Chondrocyte (in vitro differentiated cells): ENCODE measurements at regions not wholly inside any gene's neighbourhood (a gene's known extent, or its start where the extent isn't known, plus 50 kb on each side); places are given as distances from the start of the nearest gene placed in this dataset.

Experiments
- DNase-seq: peaks from one replicate; pipeline ENCODE4 v3.0.0; 2021; ENCODE audit warnings: mixed read lengths, low spot score
- H3K27ac Mint-ChIP-seq: one replicate; pipeline ENCODE4 v1.8.0; 2021; ENCODE audit warnings: mild to moderate bottlenecking, moderate library complexity, mixed read lengths; ENCODE audit not compliant: unreplicated experiment
- H3K27me3 Mint-ChIP-seq: 2 replicates; pipeline ENCODE4 v1.8.0; 2021; ENCODE audit warnings: low read depth, mixed read lengths
- H3K36me3 Mint-ChIP-seq: 2 replicates; pipeline ENCODE4 v1.8.0; 2021; ENCODE audit warnings: low read depth, mixed read lengths
- H3K4me1 Mint-ChIP-seq: 2 replicates; pipeline ENCODE4 v1.8.0; 2021; ENCODE audit warnings: low read depth, mild to moderate bottlenecking, mixed read lengths
- H3K4me3 Mint-ChIP-seq: one replicate; pipeline ENCODE4 v1.8.0; 2021; ENCODE audit warnings: mild to moderate bottlenecking, moderate library complexity, mixed read lengths; ENCODE audit not compliant: unreplicated experiment
- H3K9me3 Mint-ChIP-seq: 2 replicates; pipeline ENCODE4 v1.8.0; 2021; ENCODE audit warnings: low read depth, mixed read lengths
- TF ChIP-seq, protein P1 (sequence below): fragments of 200-600 bp; sonication (generic); IDR thresholded peaks from 2 replicates; pipeline ENCODE4 v1.5.0; 2021; ENCODE audit warnings: antibody characterized with exemption, mild to moderate bottlenecking, moderate library complexity

DNA sequence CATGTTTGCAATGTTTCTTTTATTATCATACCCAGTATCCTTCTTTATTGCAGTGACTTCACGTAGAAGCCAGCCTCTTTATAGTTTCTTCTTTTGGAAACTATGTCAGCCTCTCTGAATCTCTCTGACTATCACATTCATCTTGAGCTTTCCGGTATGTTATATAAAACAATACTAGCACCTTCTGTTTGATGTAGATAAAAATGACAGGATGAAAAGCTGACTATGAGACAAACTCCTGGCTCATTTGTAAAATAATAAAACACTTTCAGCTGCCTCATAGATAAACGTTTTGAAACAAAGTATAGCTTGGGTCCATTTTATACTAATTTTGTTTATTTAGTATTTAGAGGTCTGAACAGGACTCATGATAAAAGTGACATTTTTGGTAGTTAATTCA is 1145.4 kb upstream of the NUDT12 start:
- Mint-ChIP-seq H3K36me3 (no peaks in the 10 kb centered on the region), H3K27me3 (no peaks in the 10 kb centered on the region), H3K27ac (no peak overlapping the region), H3K4me1 (no peaks in the 10 kb centered on the region), H3K9me3 (peaks cover 18% of the 10 kb centered on the region), H3K4me3 (no peak overlapping the region)
- TF ChIP-seq, protein P1, sequence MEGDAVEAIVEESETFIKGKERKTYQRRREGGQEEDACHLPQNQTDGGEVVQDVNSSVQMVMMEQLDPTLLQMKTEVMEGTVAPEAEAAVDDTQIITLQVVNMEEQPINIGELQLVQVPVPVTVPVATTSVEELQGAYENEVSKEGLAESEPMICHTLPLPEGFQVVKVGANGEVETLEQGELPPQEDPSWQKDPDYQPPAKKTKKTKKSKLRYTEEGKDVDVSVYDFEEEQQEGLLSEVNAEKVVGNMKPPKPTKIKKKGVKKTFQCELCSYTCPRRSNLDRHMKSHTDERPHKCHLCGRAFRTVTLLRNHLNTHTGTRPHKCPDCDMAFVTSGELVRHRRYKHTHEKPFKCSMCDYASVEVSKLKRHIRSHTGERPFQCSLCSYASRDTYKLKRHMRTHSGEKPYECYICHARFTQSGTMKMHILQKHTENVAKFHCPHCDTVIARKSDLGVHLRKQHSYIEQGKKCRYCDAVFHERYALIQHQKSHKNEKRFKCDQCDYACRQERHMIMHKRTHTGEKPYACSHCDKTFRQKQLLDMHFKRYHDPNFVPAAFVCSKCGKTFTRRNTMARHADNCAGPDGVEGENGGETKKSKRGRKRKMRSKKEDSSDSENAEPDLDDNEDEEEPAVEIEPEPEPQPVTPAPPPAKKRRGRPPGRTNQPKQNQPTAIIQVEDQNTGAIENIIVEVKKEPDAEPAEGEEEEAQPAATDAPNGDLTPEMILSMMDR: no peak
- no peak for DNase-seq

DNA sequence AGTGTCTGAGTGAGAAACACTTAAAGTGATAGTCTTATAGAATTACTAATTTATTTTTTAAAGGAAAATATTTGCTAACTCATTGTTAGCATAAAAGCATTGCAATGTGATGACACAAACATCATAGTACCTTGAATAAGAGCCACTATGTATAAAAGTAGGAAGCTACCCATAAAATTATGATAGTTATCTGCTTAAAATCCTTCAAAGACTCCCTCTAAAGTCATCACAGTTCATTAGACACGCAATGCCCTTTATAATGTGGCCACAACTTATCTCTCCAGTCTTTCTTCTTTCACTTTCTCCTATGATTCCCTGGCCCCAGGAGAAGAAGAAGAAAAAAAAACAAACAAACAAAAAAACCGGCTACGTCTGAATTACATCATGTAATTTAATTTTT is 1144.0 kb upstream of the NUDT12 start:
- H3K36me3 Mint-ChIP-seq: no peaks in the 10 kb centered on the region
- no peaks in the 10 kb centered on the region for H3K4me1 Mint-ChIP-seq
- peaks cover 8% of the 10 kb centered on the region for H3K9me3 Mint-ChIP-seq
- no peak for DNase-seq
- TF ChIP-seq, protein P1: no peak
- H3K27ac Mint-ChIP-seq: no peak overlapping the region
- no peaks in the 10 kb centered on the region for H3K27me3 Mint-ChIP-seq
- no peak overlapping the region for H3K4me3 Mint-ChIP-seq

DNA sequence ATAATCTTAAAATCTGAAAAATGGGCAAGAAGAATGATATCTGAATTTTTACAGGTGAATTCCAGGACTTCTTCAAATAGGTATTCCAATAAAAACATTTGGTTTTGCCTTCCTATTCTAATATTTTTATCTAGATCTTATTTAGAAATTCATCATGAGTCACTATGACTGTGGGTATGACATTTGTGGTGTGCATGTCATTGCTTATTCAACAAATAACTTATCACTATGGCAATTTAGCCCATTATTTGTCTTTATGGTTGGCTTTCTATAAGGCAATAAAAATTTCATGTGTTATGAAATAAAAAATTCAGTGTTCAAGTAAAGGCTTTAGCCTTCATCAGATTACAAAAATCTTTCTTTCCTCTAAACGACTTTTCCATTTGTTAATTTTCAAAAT is 1139.6 kb upstream of the NUDT12 start:
- Mint-ChIP-seq H3K9me3 (peaks cover 23% of the 10 kb centered on the region), H3K4me3 (no peak overlapping the region), H3K4me1 (no peaks in the 10 kb centered on the region), H3K36me3 (peaks cover 8% of the 10 kb centered on the region), H3K27me3 (no peaks in the 10 kb centered on the region), H3K27ac (no peak overlapping the region)
- DNase-seq: no peak
- TF ChIP-seq, protein P1: no peak

DNA sequence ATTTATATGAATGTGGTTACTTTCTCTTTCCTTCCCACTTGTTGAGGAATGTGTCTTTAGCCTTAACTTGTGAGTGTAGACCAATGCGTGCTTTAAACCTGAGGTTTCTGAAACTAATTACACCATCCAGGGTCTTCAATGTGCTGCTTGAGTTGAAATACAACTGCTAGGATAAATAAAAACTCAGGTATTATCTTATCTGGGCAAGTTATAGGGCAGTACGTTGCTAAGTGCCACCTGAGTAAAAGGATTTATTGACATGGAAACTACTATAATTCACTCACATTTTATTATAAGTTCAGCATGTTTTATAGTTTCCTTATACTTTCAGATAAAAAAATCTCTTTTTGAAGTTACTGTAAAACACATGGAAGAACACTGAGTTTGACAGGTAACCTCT is 1136.8 kb upstream of the NUDT12 start:
- Mint-ChIP-seq H3K9me3 (peaks cover 26% of the 10 kb centered on the region), H3K4me3 (no peak overlapping the region)
- TF ChIP-seq, protein P1: no peak

DNA sequence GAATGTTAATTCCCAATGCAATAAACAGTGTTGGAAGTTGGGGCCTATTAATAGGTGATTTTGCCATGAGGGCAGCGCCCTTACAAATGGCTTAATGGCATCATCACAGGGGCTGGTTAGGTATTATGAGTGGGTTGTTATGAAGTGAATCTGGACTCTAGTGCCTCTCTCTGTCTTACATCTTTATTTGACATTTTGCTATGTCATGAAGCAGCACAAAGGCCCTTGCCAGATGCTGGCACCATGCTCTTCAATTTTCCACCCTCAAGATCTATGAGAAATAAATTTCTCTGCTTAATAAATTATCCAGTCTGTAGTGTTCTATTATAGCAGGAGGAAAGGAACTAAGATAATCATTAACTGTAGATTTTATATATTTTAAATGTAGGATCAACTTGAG is 1098.7 kb upstream of the NUDT12 start:
- H3K27ac Mint-ChIP-seq: no peak overlapping the region
- H3K4me3 Mint-ChIP-seq: no peak overlapping the region
- H3K4me1 Mint-ChIP-seq: no peaks in the 10 kb centered on the region
- H3K9me3 Mint-ChIP-seq: peaks cover 15% of the 10 kb centered on the region
- TF ChIP-seq, protein P1: no peak
- H3K36me3 Mint-ChIP-seq: no peaks in the 10 kb centered on the region
- H3K27me3 Mint-ChIP-seq: no peaks in the 10 kb centered on the region
- DNase-seq: no peak

More for the DNA sequence above, 1136.8 kb upstream of the NUDT12 start:
- no peaks in the 10 kb centered on the region for H3K27me3 Mint-ChIP-seq
- H3K27ac Mint-ChIP-seq: no peak overlapping the region
- no peaks in the 10 kb centered on the region for H3K4me1 Mint-ChIP-seq
- no peak for DNase-seq
- peaks cover 8% of the 10 kb centered on the region for H3K36me3 Mint-ChIP-seq
